HCT116 (cell line): ENCODE measurements at regions not wholly inside any gene's neighbourhood (a gene's known extent, or its start where the extent isn't known, plus 50 kb on each side); places are given as distances from the start of the nearest gene placed in this dataset.

Source experiments
- ATAC-seq: fragments of 200-7000 bp; cut with Tn5 transposase; 2 replicates; pipeline ENCODE4 v1.9.1; 2020; ENCODE audit warnings: mild to moderate bottlenecking, moderate library complexity
- BruUV-seq: library from RNA; stranded (reverse); fragments of 400-500 nt; replicated peaks from 2 replicates; lab custom pipeline; 2021; lab: Mats Ljungman, UMichigan
- CTCF ChIA-PET: fragments of 300-600 bp; sonication (Branson Sonifier 250); formaldehyde crosslinking; loops from one replicate; lab custom pipeline; 2021; ENCODE audit warnings: antibody characterized with exemption; lab: Charles Lee
- POLR2A ChIA-PET: fragments of 300-600, 350-600 bp; sonication (Branson Sonifier 250); formaldehyde crosslinking; loops from one replicate; lab custom pipeline; 2021; ENCODE audit warnings: antibody characterized with exemption; lab: Charles Lee
- RAD21 ChIA-PET, 2 experiments: fragments of 300-600 bp; sonication (Branson Sonifier 250); formaldehyde crosslinking; loops; one replicate each; lab custom pipeline; 2023; ENCODE audit warnings: low total read pairs in 2 of 2; ENCODE audit not compliant: uncharacterized antibody in 2 of 2, unreplicated experiment in 2 of 2, low non-redundant PET in 1 of 2; lab: Charles Lee
- DNase-seq: peaks from one replicate; pipeline ENCODE4 v3.0.0-alpha.2; 2010; ENCODE audit warnings: low read depth, low spot score
- H2AFZ ChIP-seq: fragments of 200-600 bp; shearing (Covaris generic), sonication (generic); 2 replicates; pipeline ENCODE4 v1.6.1; 2017; ENCODE audit warnings: low read depth, mixed run types, mixed read lengths, antibody characterized with exemption, low read length; ENCODE audit not compliant: poor library complexity, severe bottlenecking
- H3K27ac ChIP-seq: 2 replicates; pipeline ENCODE4 v1.5.1; 2012; ENCODE audit warnings: low read depth, low read length
- H3K27me3 ChIP-seq: fragments of 200-600 bp; sonication (generic); 2 replicates; pipeline ENCODE4 v1.6.1; 2016; ENCODE audit warnings: mixed run types, low read length, mixed read lengths; ENCODE audit not compliant: insufficient read depth
- H3K36me3 ChIP-seq, 2 experiments: fragments of 200-500 bp in 1 of 2; fragments of 200-600 bp in 1 of 2; sonication (Bioruptor generic) in 1 of 2; sonication (generic) in 1 of 2; 2 replicates each; pipeline versions ENCODE4 v1.5.1 to v1.6.1; 2014 to 2016; ENCODE audit warnings: low read length in 2 of 2, inconsistent platforms in 1 of 2, mixed read lengths in 1 of 2, mixed run types in 1 of 2; ENCODE audit not compliant: insufficient read depth in 2 of 2, control insufficient read depth in 1 of 2
- H3K4me1 ChIP-seq, 2 experiments: fragments of 200-600 bp in 1 of 2; sonication (generic) in 1 of 2; 2 replicates each; pipeline versions ENCODE4 v1.5.1 to v1.6.1; 2012 to 2017; ENCODE audit warnings: low read length in 2 of 2, inconsistent platforms in 1 of 2, mild to moderate bottlenecking in 1 of 2, mixed read lengths in 1 of 2, mixed run types in 1 of 2, moderate library complexity in 1 of 2; ENCODE audit not compliant: insufficient read depth in 2 of 2, control insufficient read depth in 1 of 2
- H3K4me2 ChIP-seq: fragments of 200-600 bp; sonication (generic); 2 replicates; pipeline ENCODE4 v1.6.1; 2017; ENCODE audit warnings: mixed run types, low read length, mixed read lengths
- H3K4me3 ChIP-seq, 2 experiments: fragments of 200-600 bp in 1 of 2; sonication (generic) in 1 of 2; replicated peaks in 1 of 2; 2 replicates each; pipeline ENCODE4 v1.5.1; 2011 to 2016; ENCODE audit warnings: low read length in 2 of 2, control low read depth in 1 of 2, low read depth in 1 of 2, mild to moderate bottlenecking in 1 of 2, mixed read lengths in 1 of 2, mixed run types in 1 of 2
- H3K79me2 ChIP-seq: fragments of 200-600 bp; sonication (generic); 2 replicates; pipeline ENCODE4 v1.6.1; 2017; ENCODE audit warnings: mild to moderate bottlenecking, mixed run types, low read length, moderate library complexity, mixed read lengths; ENCODE audit not compliant: insufficient read depth
- H3K9ac ChIP-seq: fragments of 200-600 bp; sonication (generic); 2 replicates; pipeline ENCODE4 v1.6.1; 2016; ENCODE audit warnings: low read length, mixed read lengths
- H3K9me2 ChIP-seq: fragments of 200-600 bp; sonication (generic), shearing (Covaris generic); 2 replicates; pipeline ENCODE4 v1.6.1; 2017; ENCODE audit warnings: mixed run types, mild to moderate bottlenecking, moderate library complexity; ENCODE audit not compliant: insufficient read depth
- H3K9me3 ChIP-seq, 2 experiments: fragments of 200-500 bp in 1 of 2; fragments of 200-600 bp in 1 of 2; sonication (Bioruptor generic) in 1 of 2; sonication (generic) in 1 of 2; 2 replicates each; pipeline ENCODE4 v1.6.1; 2014 to 2017; ENCODE audit warnings: low read length in 2 of 2, mixed read lengths in 2 of 2, inconsistent platforms in 1 of 2, low read depth in 1 of 2, mild to moderate bottlenecking in 1 of 2, mixed run types in 1 of 2, moderate library complexity in 1 of 2; ENCODE audit not compliant: control insufficient read depth in 1 of 2, insufficient read depth in 1 of 2
- H4K20me1 ChIP-seq: fragments of 200-600 bp; sonication (generic), shearing (Covaris generic); 2 replicates; pipeline ENCODE4 v1.6.1; 2017; ENCODE audit warnings: mixed run types, mild to moderate bottlenecking, moderate library complexity; ENCODE audit not compliant: insufficient read depth
- CBX3 ChIP-seq: IDR thresholded peaks from 2 replicates; pipeline ENCODE4 v1.6.1; 2012; ENCODE audit warnings: low read depth
- CEBPB ChIP-seq: IDR thresholded peaks from 2 replicates; pipeline ENCODE4 v1.6.1; 2012; ENCODE audit warnings: low read depth
- CTCF ChIP-seq, 3 experiments: fragments of 200-600 bp in 1 of 3; sonication (generic) in 1 of 3; IDR thresholded peaks in 2 of 3; conservative IDR thresholded peaks in 1 of 3; 2 replicates each; pipeline ENCODE4 v1.5.1; 2012 to 2017; ENCODE audit warnings: low read depth in 2 of 3, low read length in 2 of 3, antibody characterized with exemption in 1 of 3, borderline replicate concordance in 1 of 3, control low read depth in 1 of 3, mild to moderate bottlenecking in 1 of 3, mixed read lengths in 1 of 3, mixed run types in 1 of 3, moderate library complexity in 1 of 3; ENCODE audit not compliant: insufficient read depth in 1 of 3
- EGR1 ChIP-seq: IDR thresholded peaks from 2 replicates; pipeline ENCODE4 v1.6.1; 2012; ENCODE audit warnings: low read depth
- ELF1 ChIP-seq: IDR thresholded peaks from 2 replicates; pipeline ENCODE4 v1.6.1; 2012; ENCODE audit warnings: low read depth, borderline replicate concordance
- EZH2phosphoT487 ChIP-seq: fragments of 200-600 bp; IDR thresholded peaks from 2 replicates; pipeline ENCODE4 v1.6.1; 2018; ENCODE audit warnings: antibody characterized with exemption, borderline replicate concordance
- JUND ChIP-seq: IDR thresholded peaks from 2 replicates; pipeline ENCODE4 v1.6.1; 2012
- MAX ChIP-seq: IDR thresholded peaks from 2 replicates; pipeline ENCODE4 v1.6.1; 2012
- POLR2A ChIP-seq: IDR thresholded peaks from 2 replicates; pipeline ENCODE4 v1.7.0; 2011; ENCODE audit warnings: borderline replicate concordance; ENCODE audit not compliant: insufficient read depth, insufficient read length; ENCODE audit errors: extremely low read depth
- POLR2AphosphoS5 ChIP-seq: IDR thresholded peaks from 2 replicates; pipeline ENCODE4 v1.6.1; 2011; ENCODE audit warnings: mild to moderate bottlenecking, low read depth, low read length, moderate library complexity
- REST ChIP-seq: IDR thresholded peaks from 2 replicates; pipeline ENCODE4 v1.6.1; 2012; ENCODE audit warnings: low read depth
- SIN3A ChIP-seq: IDR thresholded peaks from 2 replicates; pipeline ENCODE4 v1.6.1; 2012; ENCODE audit warnings: low read depth
- SP1 ChIP-seq: IDR thresholded peaks from 2 replicates; pipeline ENCODE4 v1.6.1; 2012; ENCODE audit warnings: low read depth
- SRF ChIP-seq: IDR thresholded peaks from 2 replicates; pipeline ENCODE4 v1.6.1; 2012; ENCODE audit warnings: low read depth
- TCF7L2 ChIP-seq: IDR thresholded peaks from 2 replicates; pipeline ENCODE4 v1.7.0; 2011; ENCODE audit warnings: borderline replicate concordance, inconsistent platforms; ENCODE audit not compliant: insufficient read depth, insufficient read length; ENCODE audit errors: extremely low read depth
- YY1 ChIP-seq: IDR thresholded peaks from 2 replicates; pipeline ENCODE4 v1.6.1; 2011; ENCODE audit warnings: low read length, low read depth, moderate library complexity, mild to moderate bottlenecking; ENCODE audit not compliant: insufficient replicate concordance; ENCODE audit errors: extremely low read depth
- ZFX ChIP-seq: fragments of 450-650 bp; IDR thresholded peaks from 2 replicates; pipeline ENCODE4 v1.6.1; 2017
- ZNF274 ChIP-seq: fragments of 200-500 bp; sonication (Bioruptor generic); IDR thresholded peaks from 2 replicates; pipeline ENCODE4 v1.6.1; 2014; ENCODE audit warnings: mild to moderate bottlenecking, low read depth, low read length, inconsistent platforms
- intact Hi-C: fragments of 100-400 bp; cut with micrococcal nuclease; formaldehyde crosslinking; loops from 2 replicates; pipeline ENCODE4 v1.10.0; 2022

GRCh38 chr18:76115580-76115979 is 379.5 kb downstream of the ZNF516 start:
- no peak overlapping the region for H3K4me2 ChIP-seq
- RAD21 ChIA-PET: no interaction called here
- H3K79me2 ChIP-seq: no peaks in the 10 kb centered on the region
- H3K9me3 ChIP-seq: no peaks in the 10 kb centered on the region
- no peaks in the 10 kb centered on the region for H3K36me3 ChIP-seq
- no peak overlapping the region for H3K9ac ChIP-seq
- intact Hi-C loops: no loop called here
- DNase-seq: no peak
- no TSS peak for BruUV-seq
- CTCF ChIA-PET: no interaction called here
- H3K4me3 ChIP-seq: no peak overlapping the region
- H3K27me3 ChIP-seq: no peaks in the 10 kb centered on the region
- H2AFZ ChIP-seq: no peak overlapping the region
- POLR2A ChIA-PET: no interaction called here
- TF ChIP-seq POLR2AphosphoS5: no peak
- TF ChIP-seq YY1: no peak
- no peak for TF ChIP-seq CEBPB
- TF ChIP-seq CTCF (IDR thresholded peaks at IDR 0.05 in 2 of 3, conservative IDR thresholded peaks at IDR 0.05 in 1 of 3; ENCODE audit: borderline replicate concordance in 1 of 3, insufficient read depth in 1 of 3, low read depth in 2 of 3, low read length in 2 of 3): no peak
- TF ChIP-seq ZNF274: no peak
- TF ChIP-seq POLR2A: no peak
- TF ChIP-seq TCF7L2: no peak
- no peaks in the 10 kb centered on the region for H3K4me1 ChIP-seq
- no peaks in the 10 kb centered on the region for H4K20me1 ChIP-seq
- H3K27ac ChIP-seq: no peak overlapping the region
- no peak for ATAC-seq
- H3K9me2 ChIP-seq: no peaks in the 10 kb centered on the region

DNA sequence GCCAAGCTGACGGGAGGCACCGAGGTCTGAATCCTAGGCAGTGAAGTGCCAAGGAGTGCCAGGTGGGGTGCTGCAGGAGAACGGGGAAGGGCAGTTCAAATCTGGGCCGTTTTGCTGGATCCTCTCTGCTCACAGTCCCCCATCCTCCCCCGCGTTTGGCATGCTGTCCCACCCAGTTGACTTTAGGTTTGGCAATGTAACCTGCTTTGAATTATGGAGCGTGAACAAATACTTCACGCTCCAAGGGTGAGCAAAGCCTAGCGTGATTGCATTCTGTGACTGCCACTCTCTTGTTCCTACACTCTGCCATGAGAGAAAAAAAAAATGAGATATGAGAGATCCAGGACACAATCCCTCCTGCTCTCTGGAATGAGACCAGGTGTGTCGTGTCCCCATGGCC is 381.9 kb downstream of the ZNF516 start:
- H3K4me1 ChIP-seq: no peaks in the 10 kb centered on the region
- ChIA-PET POLR2A (no interaction called here), CTCF (no interaction called here), RAD21 (no interaction called here)
- H2AFZ ChIP-seq: no peak overlapping the region
- H3K79me2 ChIP-seq: no peaks in the 10 kb centered on the region
- H3K9me3 ChIP-seq: no peaks in the 10 kb centered on the region; a peak in 1 of 4 replicates
- no peak overlapping the region for H3K9ac ChIP-seq
- no peaks in the 10 kb centered on the region for H4K20me1 ChIP-seq
- no TSS peak for BruUV-seq
- no peak overlapping the region for H3K27ac ChIP-seq
- no peaks in the 10 kb centered on the region for H3K27me3 ChIP-seq
- DNase-seq (no peak), ATAC-seq (no peak)
- no peak overlapping the region for H3K4me2 ChIP-seq
- no peaks in the 10 kb centered on the region for H3K36me3 ChIP-seq
- intact Hi-C loops: no loop called here
- no peak overlapping the region for H3K4me3 ChIP-seq
- no peaks in the 10 kb centered on the region for H3K9me2 ChIP-seq
- TF ChIP-seq ELF1: no peak
- TF ChIP-seq EZH2phosphoT487: no peak
- no peak for TF ChIP-seq ZFX
- TF ChIP-seq REST: no peak
- no peak for TF ChIP-seq MAX
- TF ChIP-seq YY1: no peak
- TF ChIP-seq SIN3A: no peak
- TF ChIP-seq SP1: no peak
- no peak for TF ChIP-seq SRF
- no peak for TF ChIP-seq ZNF274
- no peak for TF ChIP-seq EGR1
- no peak for TF ChIP-seq JUND
- no peak for TF ChIP-seq CBX3
